HG02623 (cell line): ENCODE measurements at regions not wholly inside any gene's neighbourhood (a gene's known extent, or its start where the extent isn't known, plus 50 kb on each side); places are given as distances from the start of the nearest gene placed in this dataset.

ENCODE experiments used
- ATAC-seq: cut with Tn5 transposase; IDR thresholded peaks from one replicate; pipeline ENCODE4 v1.9.1; 2021; ENCODE audit warnings: moderate library complexity; ENCODE audit not compliant: unreplicated experiment

- ATAC-seq = no peak
These were observed 118.7 kb downstream of the VAPA start for GRCh38 chr18:10032331-10033015.

DNA sequence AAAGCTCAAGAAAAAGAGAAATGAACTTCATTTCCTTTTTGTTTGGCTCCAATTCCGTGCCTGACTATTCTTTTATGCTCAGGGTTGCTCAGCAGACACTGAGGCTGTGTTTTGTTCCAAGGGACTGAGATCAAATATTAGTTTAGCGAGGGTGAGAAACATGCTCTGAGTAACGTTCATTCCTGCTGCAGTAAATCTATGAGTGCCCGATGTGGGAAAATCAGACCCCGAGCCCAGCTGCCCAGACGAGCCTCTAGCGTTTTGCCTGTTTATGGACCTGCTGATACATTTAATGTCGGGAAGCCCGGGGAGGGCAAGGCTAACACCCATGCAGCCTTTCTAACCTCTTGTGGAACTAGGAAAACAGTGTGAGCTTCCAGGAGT, 119.2 kb downstream of the VAPA start:
- ATAC-seq = no peak

GRCh38 chr18:10035281-10035991, 121.6 kb downstream of the VAPA start:
- no peak for ATAC-seq

GRCh38 chr18:10036479-10036878, 122.7 kb downstream of the VAPA start:
- no peak for ATAC-seq

DNA sequence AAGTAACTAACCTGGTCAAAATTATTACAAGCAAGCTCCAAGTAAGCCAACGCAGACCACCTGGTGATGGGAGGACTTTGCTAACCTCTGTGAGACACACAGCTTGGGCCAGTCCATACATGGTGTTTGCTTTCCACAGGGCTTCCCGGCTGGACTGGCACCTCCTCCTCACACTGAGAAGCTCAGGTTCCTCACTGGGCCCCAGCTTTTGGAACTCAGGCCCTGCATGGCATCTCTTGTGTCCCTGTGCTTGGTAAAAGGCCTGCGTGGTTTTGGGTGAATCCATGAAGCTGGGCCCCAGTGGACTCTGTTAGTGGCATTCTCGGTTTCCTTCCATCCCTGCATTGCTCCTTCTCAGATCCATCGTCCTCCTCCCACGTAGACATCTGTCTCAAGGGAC, 123.4 kb downstream of the VAPA start:
- ATAC-seq = no peak

DNA sequence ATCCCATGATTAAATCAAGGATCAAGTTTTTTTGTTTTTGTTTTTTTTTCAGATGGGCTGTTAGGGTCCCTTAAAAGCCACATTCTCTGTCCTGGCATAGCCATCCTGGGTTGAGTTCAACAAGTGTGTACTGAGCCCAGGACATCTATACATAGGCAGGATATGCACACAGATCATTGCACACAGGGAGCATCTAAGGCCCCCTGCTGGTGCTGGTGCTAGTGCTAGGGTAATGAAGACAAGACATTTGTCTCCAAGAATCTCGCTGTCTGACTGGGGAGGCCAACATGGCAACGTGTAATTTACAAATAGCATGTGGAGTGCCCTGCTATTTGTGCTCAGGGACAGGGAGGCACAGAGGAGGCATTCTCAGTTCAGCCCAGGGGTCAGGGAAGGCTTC, 124.5 kb downstream of the VAPA start:
- no peak for ATAC-seq

- ATAC-seq = no peak
These were observed 126.6 kb downstream of the VAPA start for GRCh38 chr18:10040287-10041011.

- ATAC-seq = no peak
These were observed 127.4 kb downstream of the VAPA start for GRCh38 chr18:10041180-10041579.

GRCh38 chr18:10042492-10042891, 128.7 kb downstream of the VAPA start:
- ATAC-seq = no peak

- no peak for ATAC-seq
These were observed 130.2 kb downstream of the VAPA start for GRCh38 chr18:10044054-10044453.

- no peak for ATAC-seq
These were observed 131.6 kb downstream of the VAPA start for GRCh38 chr18:10045296-10045891.

- ATAC-seq = no peak
These were observed 132.5 kb downstream of the VAPA start for GRCh38 chr18:10046178-10046807.

- no peak for ATAC-seq
These were observed 133.4 kb downstream of the VAPA start for GRCh38 chr18:10047237-10047636.

DNA sequence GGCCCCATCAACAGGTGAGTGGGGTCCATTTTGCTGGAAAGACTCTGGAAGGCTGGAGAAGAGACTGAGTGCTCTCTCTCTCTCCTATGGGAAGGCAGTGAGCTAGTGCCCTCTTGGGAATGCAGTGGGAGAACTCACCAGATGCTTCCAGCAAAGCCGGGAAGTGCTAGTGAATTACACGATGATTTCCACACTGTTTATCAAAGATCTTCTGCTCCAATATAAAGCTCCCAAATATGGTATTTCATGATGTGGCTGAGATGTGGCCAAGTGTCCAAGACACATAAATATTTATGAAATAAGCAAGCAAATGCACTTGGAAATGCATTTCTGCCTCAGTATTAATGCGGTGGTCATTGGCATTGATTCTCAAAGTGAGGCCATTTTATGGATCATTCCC, 135.9 kb downstream of the VAPA start:
- no peak for ATAC-seq

DNA sequence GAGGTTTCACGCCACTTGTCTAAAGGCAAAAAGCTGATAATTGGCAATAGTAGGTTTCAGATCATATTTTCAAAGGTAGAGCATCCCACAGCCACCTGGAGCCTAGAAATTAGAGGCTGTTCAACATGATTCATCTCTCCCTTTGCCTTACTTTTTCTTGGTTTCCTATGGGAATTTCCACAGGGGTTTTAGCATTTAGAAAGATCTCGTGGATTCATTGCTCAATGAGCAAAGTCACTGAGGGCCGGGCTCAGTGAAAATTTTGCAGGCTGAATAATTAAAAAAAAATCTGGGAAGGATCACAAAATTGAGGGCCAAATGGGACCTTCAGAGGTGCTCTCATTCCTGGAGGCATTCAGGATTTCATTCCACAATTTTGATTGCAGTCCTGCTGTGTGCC, 137.1 kb downstream of the VAPA start:
- no peak for ATAC-seq

GRCh38 chr18:10051877-10052631, 138.2 kb downstream of the VAPA start:
- no peak for ATAC-seq

DNA sequence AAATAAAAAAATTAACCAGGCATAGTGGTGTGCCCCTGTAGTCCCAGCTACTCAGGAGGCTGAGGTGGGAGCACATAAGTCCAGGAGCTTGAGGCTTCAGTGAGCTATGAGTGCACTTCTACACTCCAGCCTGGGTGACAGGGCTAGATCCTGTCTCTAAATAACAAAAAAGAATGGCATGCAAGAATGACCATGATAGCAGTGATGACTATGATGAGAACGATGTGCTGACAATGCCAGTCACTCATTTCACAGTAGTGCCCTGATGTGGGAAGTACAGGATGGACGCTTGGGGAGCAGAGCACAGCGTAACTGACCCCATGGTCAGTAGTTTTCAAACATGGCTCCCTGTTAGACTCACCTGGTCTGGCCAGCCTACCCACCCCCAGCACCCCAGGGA, 139.1 kb downstream of the VAPA start:
- no peak for ATAC-seq

GRCh38 chr18:10053861-10054260, 140.0 kb downstream of the VAPA start:
- no peak for ATAC-seq

DNA sequence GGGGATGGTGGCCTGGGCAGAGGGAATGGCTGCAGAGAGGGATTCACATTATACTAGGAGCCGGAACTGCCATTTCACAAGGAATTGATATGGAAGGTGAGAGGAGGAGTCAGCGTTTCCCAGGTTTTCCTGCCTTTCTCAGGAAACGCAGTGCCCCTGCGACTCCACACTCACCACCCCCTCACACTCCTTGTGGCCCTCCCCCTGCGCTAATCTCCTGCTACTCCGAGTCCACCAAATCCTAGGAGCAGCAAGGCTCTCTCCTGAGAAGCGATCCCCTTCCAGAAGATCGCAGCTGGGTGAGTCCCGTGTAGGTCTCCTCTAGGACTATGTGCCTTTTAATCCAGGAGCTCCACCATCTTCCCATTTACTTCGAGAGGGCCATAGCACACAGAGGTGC, 140.6 kb downstream of the VAPA start:
- no peak for ATAC-seq

DNA sequence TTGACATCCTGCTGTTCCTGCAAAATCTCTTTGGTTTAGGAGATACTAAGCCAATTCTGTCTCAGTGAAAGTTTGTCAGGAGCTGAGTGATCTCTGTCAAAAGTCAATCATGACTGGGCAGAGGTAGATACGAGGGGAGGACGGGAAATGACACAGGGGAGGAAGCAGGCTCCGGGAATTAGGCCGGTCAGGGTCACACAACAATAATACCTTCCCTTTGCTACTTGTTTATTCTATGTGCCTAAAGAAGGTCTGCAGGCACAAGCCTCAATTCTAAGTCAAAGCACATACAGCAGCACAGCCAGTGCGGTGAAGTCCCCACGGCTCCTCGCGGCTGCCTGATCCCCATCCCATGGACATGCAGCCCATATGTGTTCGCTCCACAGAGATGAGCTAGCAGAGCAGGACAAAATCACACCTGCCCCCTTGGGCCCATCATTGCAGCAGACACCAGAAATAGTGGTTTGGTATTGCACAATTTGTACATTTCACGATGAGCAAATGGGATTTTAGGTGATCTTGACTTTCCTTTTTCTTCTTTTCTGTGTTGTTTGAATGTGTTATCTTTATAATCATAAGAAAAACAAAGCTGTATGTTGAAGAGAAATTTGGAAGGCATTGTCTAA, 141.4 kb downstream of the VAPA start:
- no peak for ATAC-seq
